ENCODE measurements at regions not wholly inside any gene's neighbourhood (a gene's known extent, or its start where the extent isn't known, plus 50 kb on each side); places are given as distances from the start of the nearest gene placed in this dataset.

- TF ChIP-seq REST (IDR thresholded peaks at IDR 0.05; ENCODE audit: insufficient read depth in 1 of 2, low read depth in 2 of 2, low read length in 2 of 2) (no peak), SIN3A (IDR thresholded peaks at IDR 0.05; ENCODE audit: borderline replicate concordance, insufficient read depth, low read length) (no peak), TAF1 (IDR thresholded peaks at IDR 0.05; ENCODE audit: borderline replicate concordance, insufficient read depth, low read length) (no peak), POLR2AphosphoS5 (IDR thresholded peaks at IDR 0.05; ENCODE audit: low read depth, low read length) (no peak), FOXP2 (optimal IDR thresholded peaks at IDR 0.05; ENCODE audit: borderline replicate concordance, extremely low read depth, extremely low read length, insufficient read depth) (no peak)
These were observed 750.2 kb upstream of the SLITRK5 start for GRCh38 chr13:86920961-86921360.

- TF ChIP-seq TAF1 (IDR thresholded peaks at IDR 0.05; ENCODE audit: borderline replicate concordance, insufficient read depth, low read length) (no peak), POLR2AphosphoS5 (IDR thresholded peaks at IDR 0.05; ENCODE audit: low read depth, low read length) (no peak), REST (IDR thresholded peaks at IDR 0.05; ENCODE audit: insufficient read depth in 1 of 2, low read depth in 2 of 2, low read length in 2 of 2) (no peak), FOXP2 (optimal IDR thresholded peaks at IDR 0.05; ENCODE audit: borderline replicate concordance, extremely low read depth, extremely low read length, insufficient read depth) (no peak), SIN3A (IDR thresholded peaks at IDR 0.05; ENCODE audit: borderline replicate concordance, insufficient read depth, low read length) (no peak)
These were observed 748.2 kb upstream of the SLITRK5 start for GRCh38 chr13:86922936-86923335.

GRCh38 chr13:86932776-86933334 is 738.3 kb upstream of the SLITRK5 start:
- TF ChIP-seq FOXP2 (optimal IDR thresholded peaks at IDR 0.05; ENCODE audit: borderline replicate concordance, extremely low read depth, extremely low read length, insufficient read depth) = no peak
- TF ChIP-seq SIN3A (IDR thresholded peaks at IDR 0.05; ENCODE audit: borderline replicate concordance, insufficient read depth, low read length) = no peak
- no peak for TF ChIP-seq TAF1 (IDR thresholded peaks at IDR 0.05; ENCODE audit: borderline replicate concordance, insufficient read depth, low read length)
- no peak for TF ChIP-seq POLR2AphosphoS5 (IDR thresholded peaks at IDR 0.05; ENCODE audit: low read depth, low read length)
- no peak for TF ChIP-seq REST (IDR thresholded peaks at IDR 0.05; ENCODE audit: insufficient read depth in 1 of 2, low read depth in 2 of 2, low read length in 2 of 2)

GRCh38 chr13:86933676-86934075 is 737.5 kb upstream of the SLITRK5 start:
- TF ChIP-seq POLR2AphosphoS5 (IDR thresholded peaks at IDR 0.05; ENCODE audit: low read depth, low read length) (no peak), REST (IDR thresholded peaks at IDR 0.05; ENCODE audit: insufficient read depth in 1 of 2, low read depth in 2 of 2, low read length in 2 of 2) (no peak), SIN3A (IDR thresholded peaks at IDR 0.05; ENCODE audit: borderline replicate concordance, insufficient read depth, low read length) (no peak), TAF1 (IDR thresholded peaks at IDR 0.05; ENCODE audit: borderline replicate concordance, insufficient read depth, low read length) (no peak), FOXP2 (optimal IDR thresholded peaks at IDR 0.05; ENCODE audit: borderline replicate concordance, extremely low read depth, extremely low read length, insufficient read depth) (no peak)
